ENCODE measurements at regions not wholly inside any gene's neighbourhood (a gene's known extent, or its start where the extent isn't known, plus 50 kb on each side); places are given as distances from the start of the nearest gene placed in this dataset.

DNA sequence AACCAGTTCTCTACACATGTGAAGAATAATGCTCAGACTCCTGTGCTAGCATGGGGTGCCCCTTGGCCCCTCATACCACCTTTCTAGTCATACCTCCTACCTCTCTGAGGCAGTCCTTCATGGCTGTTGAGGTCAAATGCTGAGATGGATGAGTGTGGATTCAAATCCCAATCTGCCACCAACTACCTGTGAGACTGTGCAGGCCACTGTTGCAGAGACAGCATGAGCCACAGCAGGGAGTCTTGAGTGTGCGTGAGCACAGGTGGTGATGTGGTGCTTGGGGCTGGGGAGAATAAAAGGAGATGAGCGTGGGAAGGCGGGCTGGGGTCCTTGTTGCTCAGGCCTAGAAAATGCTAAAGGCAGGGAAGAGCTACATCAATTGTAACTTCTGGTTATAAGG lies 218.0 kb upstream of the E2F8 start:
- ChIA-PET POLR2A (no interaction called here), CTCF (interaction anchor here (1.0 kb wide), 1 partner anchor 382 kb away, joined by 4 read pairs; no protein-coding TSS in a partner anchor), RAD21 (ENCODE audit: unreplicated experiment) (no interaction called here), SMC1A (ENCODE audit: uncharacterized antibody, unreplicated experiment) (interaction anchor here (1.1 kb wide), 1 partner anchor 16 kb away, joined by 3 read pairs; no protein-coding TSS in a partner anchor)
- no peaks in the 10 kb centered on the region for H3K27me3 ChIP-seq (replicated peaks in 1 of 2; ENCODE audit: control insufficient read depth in 2 of 2, insufficient read depth in 2 of 2, low read length in 1 of 2)
- 67% methylated on average over 3 of the region's 3 CpGs for WGBS (ENCODE audit: insufficient coverage, insufficient replicate concordance, low lambda C conversion rate, missing lambda C conversion rate)
- in situ Hi-C loops (cut with MboI) (no loop called here), intact Hi-C loops (cut with micrococcal nuclease; ENCODE audit: unreplicated experiment) (no loop called here)
- TF ChIP-seq TCF12 (IDR thresholded peaks at IDR 0.05; ENCODE audit: low read depth, low read length) (no peak), ESRRA (IDR thresholded peaks at IDR 0.05; ENCODE audit: low read length) (no peak), PML (IDR thresholded peaks at IDR 0.05; ENCODE audit: low read length) (no peak), MTA3 (IDR thresholded peaks at IDR 0.05; ENCODE audit: borderline replicate concordance, low read length) (no peak), STAT1 (conservative IDR thresholded peaks at IDR 0.05) (no peak), MXI1 (IDR thresholded peaks at IDR 0.05; ENCODE audit: low read depth, low read length) (no peak)
- TF ChIP-seq, protein P1, sequence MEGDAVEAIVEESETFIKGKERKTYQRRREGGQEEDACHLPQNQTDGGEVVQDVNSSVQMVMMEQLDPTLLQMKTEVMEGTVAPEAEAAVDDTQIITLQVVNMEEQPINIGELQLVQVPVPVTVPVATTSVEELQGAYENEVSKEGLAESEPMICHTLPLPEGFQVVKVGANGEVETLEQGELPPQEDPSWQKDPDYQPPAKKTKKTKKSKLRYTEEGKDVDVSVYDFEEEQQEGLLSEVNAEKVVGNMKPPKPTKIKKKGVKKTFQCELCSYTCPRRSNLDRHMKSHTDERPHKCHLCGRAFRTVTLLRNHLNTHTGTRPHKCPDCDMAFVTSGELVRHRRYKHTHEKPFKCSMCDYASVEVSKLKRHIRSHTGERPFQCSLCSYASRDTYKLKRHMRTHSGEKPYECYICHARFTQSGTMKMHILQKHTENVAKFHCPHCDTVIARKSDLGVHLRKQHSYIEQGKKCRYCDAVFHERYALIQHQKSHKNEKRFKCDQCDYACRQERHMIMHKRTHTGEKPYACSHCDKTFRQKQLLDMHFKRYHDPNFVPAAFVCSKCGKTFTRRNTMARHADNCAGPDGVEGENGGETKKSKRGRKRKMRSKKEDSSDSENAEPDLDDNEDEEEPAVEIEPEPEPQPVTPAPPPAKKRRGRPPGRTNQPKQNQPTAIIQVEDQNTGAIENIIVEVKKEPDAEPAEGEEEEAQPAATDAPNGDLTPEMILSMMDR (IDR thresholded peaks at IDR 0.05 in 2 of 3, conservative IDR thresholded peaks at IDR 0.05 in 1 of 3; ENCODE audit: control insufficient read depth in 2 of 3, extremely low read depth in 1 of 3, insufficient read depth in 1 of 3, low read depth in 3 of 3, low read length in 3 of 3) = no peak
- TF ChIP-seq, protein P2, sequence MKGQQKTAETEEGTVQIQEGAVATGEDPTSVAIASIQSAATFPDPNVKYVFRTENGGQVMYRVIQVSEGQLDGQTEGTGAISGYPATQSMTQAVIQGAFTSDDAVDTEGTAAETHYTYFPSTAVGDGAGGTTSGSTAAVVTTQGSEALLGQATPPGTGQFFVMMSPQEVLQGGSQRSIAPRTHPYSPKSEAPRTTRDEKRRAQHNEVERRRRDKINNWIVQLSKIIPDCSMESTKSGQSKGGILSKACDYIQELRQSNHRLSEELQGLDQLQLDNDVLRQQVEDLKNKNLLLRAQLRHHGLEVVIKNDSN (IDR thresholded peaks at IDR 0.05; ENCODE audit: borderline replicate concordance, extremely low read length, insufficient read depth, low read depth, low read length) = no peak
- TF ChIP-seq, protein P3, sequence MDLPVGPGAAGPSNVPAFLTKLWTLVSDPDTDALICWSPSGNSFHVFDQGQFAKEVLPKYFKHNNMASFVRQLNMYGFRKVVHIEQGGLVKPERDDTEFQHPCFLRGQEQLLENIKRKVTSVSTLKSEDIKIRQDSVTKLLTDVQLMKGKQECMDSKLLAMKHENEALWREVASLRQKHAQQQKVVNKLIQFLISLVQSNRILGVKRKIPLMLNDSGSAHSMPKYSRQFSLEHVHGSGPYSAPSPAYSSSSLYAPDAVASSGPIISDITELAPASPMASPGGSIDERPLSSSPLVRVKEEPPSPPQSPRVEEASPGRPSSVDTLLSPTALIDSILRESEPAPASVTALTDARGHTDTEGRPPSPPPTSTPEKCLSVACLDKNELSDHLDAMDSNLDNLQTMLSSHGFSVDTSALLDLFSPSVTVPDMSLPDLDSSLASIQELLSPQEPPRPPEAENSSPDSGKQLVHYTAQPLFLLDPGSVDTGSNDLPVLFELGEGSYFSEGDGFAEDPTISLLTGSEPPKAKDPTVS (IDR thresholded peaks at IDR 0.05; ENCODE audit: low read depth, low read length) = no peak
- TF ChIP-seq, protein P4, sequence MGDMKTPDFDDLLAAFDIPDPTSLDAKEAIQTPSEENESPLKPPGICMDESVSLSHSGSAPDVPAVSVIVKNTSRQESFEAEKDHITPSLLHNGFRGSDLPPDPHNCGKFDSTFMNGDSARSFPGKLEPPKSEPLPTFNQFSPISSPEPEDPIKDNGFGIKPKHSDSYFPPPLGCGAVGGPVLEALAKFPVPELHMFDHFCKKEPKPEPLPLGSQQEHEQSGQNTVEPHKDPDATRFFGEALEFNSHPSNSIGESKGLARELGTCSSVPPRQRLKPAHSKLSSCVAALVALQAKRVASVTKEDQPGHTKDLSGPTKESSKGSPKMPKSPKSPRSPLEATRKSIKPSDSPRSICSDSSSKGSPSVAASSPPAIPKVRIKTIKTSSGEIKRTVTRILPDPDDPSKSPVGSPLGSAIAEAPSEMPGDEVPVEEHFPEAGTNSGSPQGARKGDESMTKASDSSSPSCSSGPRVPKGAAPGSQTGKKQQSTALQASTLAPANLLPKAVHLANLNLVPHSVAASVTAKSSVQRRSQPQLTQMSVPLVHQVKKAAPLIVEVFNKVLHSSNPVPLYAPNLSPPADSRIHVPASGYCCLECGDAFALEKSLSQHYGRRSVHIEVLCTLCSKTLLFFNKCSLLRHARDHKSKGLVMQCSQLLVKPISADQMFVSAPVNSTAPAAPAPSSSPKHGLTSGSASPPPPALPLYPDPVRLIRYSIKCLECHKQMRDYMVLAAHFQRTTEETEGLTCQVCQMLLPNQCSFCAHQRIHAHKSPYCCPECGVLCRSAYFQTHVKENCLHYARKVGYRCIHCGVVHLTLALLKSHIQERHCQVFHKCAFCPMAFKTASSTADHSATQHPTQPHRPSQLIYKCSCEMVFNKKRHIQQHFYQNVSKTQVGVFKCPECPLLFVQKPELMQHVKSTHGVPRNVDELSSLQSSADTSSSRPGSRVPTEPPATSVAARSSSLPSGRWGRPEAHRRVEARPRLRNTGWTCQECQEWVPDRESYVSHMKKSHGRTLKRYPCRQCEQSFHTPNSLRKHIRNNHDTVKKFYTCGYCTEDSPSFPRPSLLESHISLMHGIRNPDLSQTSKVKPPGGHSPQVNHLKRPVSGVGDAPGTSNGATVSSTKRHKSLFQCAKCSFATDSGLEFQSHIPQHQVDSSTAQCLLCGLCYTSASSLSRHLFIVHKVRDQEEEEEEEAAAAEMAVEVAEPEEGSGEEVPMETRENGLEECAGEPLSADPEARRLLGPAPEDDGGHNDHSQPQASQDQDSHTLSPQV (IDR thresholded peaks at IDR 0.05) = no peak
- H3K36me3 ChIP-seq (ENCODE audit: control insufficient read depth in 2 of 2, insufficient read depth in 2 of 2, low read length in 1 of 2) = no peaks in the 10 kb centered on the region
- no peaks in the 10 kb centered on the region for H4K20me1 ChIP-seq (ENCODE audit: control insufficient read depth, insufficient read depth)
- H3K4me1 ChIP-seq (ENCODE audit: control insufficient read depth, insufficient read depth, low read length) = no peaks in the 10 kb centered on the region
- no peak overlapping the region for H3K4me3 ChIP-seq
- BruUV-seq (replicated peaks) = no TSS peak
- DNase-seq (ENCODE audit: low read depth, low spot score) = no peak
- no peak overlapping the region for H2AFZ ChIP-seq (ENCODE audit: control insufficient read depth, low read depth, low read length)
- H3K9ac ChIP-seq (ENCODE audit: control insufficient read depth, insufficient read depth, low read length) = no peak overlapping the region
- H3K79me2 ChIP-seq (ENCODE audit: control insufficient read depth, insufficient read depth, low read length) = no peaks in the 10 kb centered on the region
- FAIRE-seq = no peak
- no peak overlapping the region for H3K4me2 ChIP-seq (ENCODE audit: control insufficient read depth, insufficient read depth)
- no peak overlapping the region for H3K27ac ChIP-seq (ENCODE audit: control insufficient read depth, insufficient read depth)
- no peaks in the 10 kb centered on the region for H3K9me3 ChIP-seq (replicated peaks; ENCODE audit: control insufficient read depth, insufficient read depth, low read length)
- ATAC-seq = no peak

All from GM12878 (cell line).